Stimulated activated CD4-positive, alpha-beta T cell treated with anti-CD3 and anti-CD28 coated beads, Interleukin-1b, Interleukin-23, amount 100 ng/mL, for 24 hours (primary cell): ENCODE measurements at regions not wholly inside any gene's neighbourhood (a gene's known extent, or its start where the extent isn't known, plus 50 kb on each side); places are given as distances from the start of the nearest gene placed in this dataset.
"Not testable (repeated sequence)": the region's sequence is repeated elsewhere in the genome, so short reads cannot be mapped to it uniquely, and the experiment has no call there.

ENCODE experiments used
- DNase-seq, 4 experiments: peaks; one replicate each; pipeline ENCODE4 v3.0.0-alpha.2; 2020; ENCODE audit warnings: low read depth in 4 of 4, low spot score in 1 of 4

- DNase-seq, result not testable (repeated sequence)
Measured at GRCh38 chr2:89208144-89208932, 516.9 kb downstream of the RPIA start.

- not testable (repeated sequence) for DNase-seq
Measured at GRCh38 chr2:89213151-89213550, 521.7 kb downstream of the RPIA start.

- not testable (repeated sequence) for DNase-seq
Measured at GRCh38 chr2:89213811-89214210, 522.3 kb downstream of the RPIA start.

- not testable (repeated sequence) for DNase-seq
Measured at GRCh38 chr2:89221474-89221873, 530.0 kb downstream of the RPIA start.

GRCh38 chr2:89222063-89222732 lies 530.7 kb downstream of the RPIA start:
- DNase-seq, result not testable (repeated sequence)

GRCh38 chr2:89224803-89225202 lies 533.3 kb downstream of the RPIA start:
- not testable (repeated sequence) for DNase-seq

- DNase-seq, result not testable (repeated sequence)
Measured at GRCh38 chr2:89229979-89230378, 538.5 kb downstream of the RPIA start.

- not testable (repeated sequence) for DNase-seq
Measured at GRCh38 chr2:89231241-89231640, 539.8 kb downstream of the RPIA start.

- DNase-seq, result not testable (repeated sequence)
Measured at GRCh38 chr2:89233931-89234330, 542.5 kb downstream of the RPIA start.

- DNase-seq, result not testable (repeated sequence)
Measured at GRCh38 chr2:89234818-89235466, 543.5 kb downstream of the RPIA start.

GRCh38 chr2:89236832-89237450 lies 545.5 kb downstream of the RPIA start:
- not testable (repeated sequence) for DNase-seq

- DNase-seq, result not testable (repeated sequence)
Measured at GRCh38 chr2:89237783-89238182, 546.3 kb downstream of the RPIA start.

- not testable (repeated sequence) for DNase-seq
Measured at GRCh38 chr2:89243114-89243700, 551.7 kb downstream of the RPIA start.

- not testable (repeated sequence) for DNase-seq
Measured at GRCh38 chr2:89244407-89244806, 552.9 kb downstream of the RPIA start.

- not testable (repeated sequence) for DNase-seq
Measured at GRCh38 chr2:89245478-89245877, 554.0 kb downstream of the RPIA start.

- not testable (repeated sequence) for DNase-seq
Measured at GRCh38 chr2:89246027-89246426, 554.6 kb downstream of the RPIA start.

GRCh38 chr2:89246620-89247019 lies 555.1 kb downstream of the RPIA start:
- DNase-seq, result not testable (repeated sequence)

- not testable (repeated sequence) for DNase-seq
Measured at GRCh38 chr2:89255013-89255412, 563.5 kb downstream of the RPIA start.

- not testable (repeated sequence) for DNase-seq
Measured at GRCh38 chr2:89273443-89273842, 582.0 kb downstream of the RPIA start.

- DNase-seq, result not testable (repeated sequence)
Measured at GRCh38 chr2:89280536-89280935, 589.1 kb downstream of the RPIA start.
